Right atrium auricular region (tissue), 2 donors: ENCODE measurements at regions not wholly inside any gene's neighbourhood (a gene's known extent, or its start where the extent isn't known, plus 50 kb on each side); places are given as distances from the start of the nearest gene placed in this dataset.

Experiments used
- DNase-seq: peaks from one replicate; pipeline ENCODE4 v3.0.0-alpha.2; 2019; ENCODE audit warnings: low spot score
- H3K27ac ChIP-seq, 2 donors: fragments of 200-600 bp; sonication (generic); 1 replicate in 1 of 2; 2 replicates in 1 of 2; pipeline ENCODE4 v1.5.1; 2016 to 2019
- H3K27me3 ChIP-seq, 2 donors: fragments of 200-600 bp; sonication (generic); one replicate each; pipeline versions ENCODE4 v1.5.1 to v1.6.0; 2017 to 2019
- H3K36me3 ChIP-seq: fragments of 200-600 bp; sonication (generic); one replicate; pipeline ENCODE4 v1.5.1; 2016
- H3K4me1 ChIP-seq, 2 donors: fragments of 200-600 bp; sonication (generic); one replicate each; pipeline versions ENCODE4 v1.5.1 to v1.6.0; 2017 to 2019
- H3K4me3 ChIP-seq, 2 donors: fragments of 200-600 bp; sonication (generic); 1 replicate in 1 of 2; 2 replicates in 1 of 2; pipeline ENCODE4 v1.5.1; 2017 to 2019; ENCODE audit warnings: mild to moderate bottlenecking in 1 of 2, moderate library complexity in 1 of 2
- H3K9me3 ChIP-seq, 2 donors: fragments of 200-600 bp; sonication (generic); one replicate each; pipeline ENCODE4 v1.5.1; 2019
- TF ChIP-seq, protein P1 (sequence below), 2 donors: fragments of 200-600 bp; sonication (generic); IDR thresholded peaks; one replicate each; pipeline ENCODE4 v1.5.1; 2019; ENCODE audit warnings: antibody characterized with exemption in 2 of 2

DNA sequence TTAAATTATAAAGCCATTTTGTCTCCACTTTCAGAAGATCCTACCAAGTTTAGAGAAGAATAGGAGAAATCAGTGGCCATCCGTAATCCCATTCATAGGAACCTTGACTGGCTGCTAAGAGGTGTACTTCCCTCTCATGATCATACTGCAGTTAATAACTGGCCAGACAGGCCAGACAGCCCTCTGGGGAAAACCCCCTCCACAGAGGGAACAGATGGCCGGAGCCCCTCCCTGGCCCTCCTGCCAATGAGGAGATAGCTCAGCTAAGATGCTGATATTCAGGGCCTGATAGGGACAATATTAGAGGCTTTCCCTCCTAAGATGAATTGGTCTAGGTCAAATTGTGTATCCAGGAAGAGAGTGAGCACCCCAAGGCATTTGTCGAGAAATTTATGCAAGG lies 200.0 kb upstream of the MAOA start:
- DNase-seq = no peak
- H3K4me3 ChIP-seq = no peak overlapping the region
- TF ChIP-seq, protein P1, sequence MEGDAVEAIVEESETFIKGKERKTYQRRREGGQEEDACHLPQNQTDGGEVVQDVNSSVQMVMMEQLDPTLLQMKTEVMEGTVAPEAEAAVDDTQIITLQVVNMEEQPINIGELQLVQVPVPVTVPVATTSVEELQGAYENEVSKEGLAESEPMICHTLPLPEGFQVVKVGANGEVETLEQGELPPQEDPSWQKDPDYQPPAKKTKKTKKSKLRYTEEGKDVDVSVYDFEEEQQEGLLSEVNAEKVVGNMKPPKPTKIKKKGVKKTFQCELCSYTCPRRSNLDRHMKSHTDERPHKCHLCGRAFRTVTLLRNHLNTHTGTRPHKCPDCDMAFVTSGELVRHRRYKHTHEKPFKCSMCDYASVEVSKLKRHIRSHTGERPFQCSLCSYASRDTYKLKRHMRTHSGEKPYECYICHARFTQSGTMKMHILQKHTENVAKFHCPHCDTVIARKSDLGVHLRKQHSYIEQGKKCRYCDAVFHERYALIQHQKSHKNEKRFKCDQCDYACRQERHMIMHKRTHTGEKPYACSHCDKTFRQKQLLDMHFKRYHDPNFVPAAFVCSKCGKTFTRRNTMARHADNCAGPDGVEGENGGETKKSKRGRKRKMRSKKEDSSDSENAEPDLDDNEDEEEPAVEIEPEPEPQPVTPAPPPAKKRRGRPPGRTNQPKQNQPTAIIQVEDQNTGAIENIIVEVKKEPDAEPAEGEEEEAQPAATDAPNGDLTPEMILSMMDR (IDR thresholded peaks at IDR 0.05) = no peak
- H3K9me3 ChIP-seq = peaks cover 0 to 19% of the 10 kb centered on the region in 2 donors
- H3K27me3 ChIP-seq = no peaks in the 10 kb centered on the region
- no peaks in the 10 kb centered on the region for H3K4me1 ChIP-seq
- H3K36me3 ChIP-seq = no peaks in the 10 kb centered on the region
- H3K27ac ChIP-seq = no peak overlapping the region

DNA sequence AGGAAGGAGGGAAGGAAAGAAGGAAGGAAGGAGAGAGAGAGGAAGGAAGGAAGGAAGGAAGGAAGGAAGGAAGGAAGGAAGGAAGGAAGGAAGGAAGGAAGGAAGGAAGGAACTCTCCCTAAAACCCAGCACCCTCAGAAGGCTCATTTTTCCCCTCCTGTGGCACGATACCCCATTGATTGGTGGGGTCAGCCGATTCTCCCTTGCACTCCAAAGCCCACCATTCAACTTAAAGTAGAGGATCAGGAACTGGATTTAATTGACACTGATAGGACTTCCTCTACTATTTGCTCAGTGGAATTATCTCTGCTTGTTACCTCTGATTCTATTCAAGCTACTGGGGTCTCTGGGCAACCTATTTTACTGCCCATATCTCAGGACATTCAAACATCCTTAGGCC lies 199.2 kb upstream of the MAOA start:
- Histone ChIP-seq H3K4me1 (no peaks in the 10 kb centered on the region), H3K4me3 (no peak overlapping the region), H3K27ac (no peak overlapping the region), H3K9me3 (peaks cover 0 to 13% of the 10 kb centered on the region in 2 donors), H3K27me3 (no peaks in the 10 kb centered on the region), H3K36me3 (no peaks in the 10 kb centered on the region)
- TF ChIP-seq, protein P1 (IDR thresholded peaks at IDR 0.05) = no peak
- DNase-seq = no peak

DNA sequence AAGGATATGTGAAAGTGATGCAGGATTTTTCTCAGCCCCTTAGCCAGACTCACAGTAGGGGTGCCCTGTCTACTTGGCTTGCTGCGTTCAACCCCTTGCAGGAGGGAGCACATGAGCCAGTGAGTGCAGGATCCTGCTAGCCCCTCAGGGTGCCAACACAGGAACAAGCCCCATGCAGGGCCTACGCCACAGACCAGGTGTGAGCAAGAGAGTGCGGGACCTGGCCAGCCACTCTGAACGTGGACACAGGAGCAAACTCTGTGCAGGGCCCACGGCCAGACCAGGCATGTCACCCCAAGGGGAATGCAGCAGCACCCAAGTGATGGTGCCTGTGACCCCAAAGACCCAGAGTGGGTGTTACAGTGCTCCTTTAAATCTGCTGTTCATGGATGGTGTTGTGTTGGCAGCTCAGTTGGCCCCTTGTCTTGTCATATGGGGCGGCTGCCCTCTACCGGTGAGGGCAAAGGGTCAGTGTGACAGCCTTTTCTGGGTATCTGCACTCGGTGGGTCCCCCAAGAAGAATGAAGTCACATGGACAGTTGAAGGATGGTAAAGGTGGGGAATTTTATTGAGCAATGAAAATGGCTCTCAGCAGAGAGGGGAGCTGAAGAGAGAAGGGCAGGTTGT lies 188.4 kb upstream of the MAOA start:
- H3K9me3 ChIP-seq = no peaks in the 10 kb centered on the region
- no peaks in the 10 kb centered on the region for H3K4me1 ChIP-seq
- H3K36me3 ChIP-seq = no peaks in the 10 kb centered on the region
- H3K27me3 ChIP-seq = no peaks in the 10 kb centered on the region
- no peak overlapping the region for H3K27ac ChIP-seq
- no peak overlapping the region for H3K4me3 ChIP-seq
- DNase-seq = no peak
- TF ChIP-seq, protein P1 (IDR thresholded peaks at IDR 0.05) = no peak

DNA sequence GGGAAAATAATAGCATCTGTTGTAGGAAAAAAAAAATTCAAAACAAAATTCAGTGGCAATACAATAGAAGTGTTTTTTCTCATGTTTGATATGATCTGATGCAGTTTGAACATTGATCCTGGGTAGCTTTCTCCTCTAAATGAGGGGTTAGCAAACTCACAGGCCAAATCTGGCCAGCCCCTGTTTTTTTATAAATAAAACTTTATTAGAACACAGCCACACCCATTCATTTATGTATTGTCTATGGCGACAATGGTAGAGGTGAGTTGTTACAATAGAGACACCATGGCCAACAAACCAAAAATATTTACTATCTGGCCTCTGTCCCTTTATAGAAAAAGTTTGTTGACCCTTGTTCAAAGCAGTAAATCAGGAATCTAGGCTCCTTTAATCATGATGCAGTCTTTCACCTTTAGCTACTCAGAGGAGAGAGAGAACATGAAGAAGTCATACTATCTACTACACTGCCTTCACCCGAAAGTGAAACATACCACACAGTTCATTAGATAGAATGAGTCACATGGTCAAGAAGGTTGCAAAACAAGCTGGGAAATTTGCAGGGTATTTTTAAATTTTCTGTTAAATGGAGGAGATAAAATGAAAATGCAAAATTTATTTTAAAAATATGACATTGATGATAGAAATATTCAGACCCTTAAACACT lies 186.6 kb upstream of the MAOA start:
- Histone ChIP-seq H3K36me3 (no peaks in the 10 kb centered on the region), H3K27ac (no peak overlapping the region), H3K9me3 (no peaks in the 10 kb centered on the region), H3K27me3 (no peaks in the 10 kb centered on the region), H3K4me3 (no peak overlapping the region), H3K4me1 (no peaks in the 10 kb centered on the region)
- no peak for DNase-seq
- TF ChIP-seq, protein P1 (IDR thresholded peaks at IDR 0.05) = no peak

DNA sequence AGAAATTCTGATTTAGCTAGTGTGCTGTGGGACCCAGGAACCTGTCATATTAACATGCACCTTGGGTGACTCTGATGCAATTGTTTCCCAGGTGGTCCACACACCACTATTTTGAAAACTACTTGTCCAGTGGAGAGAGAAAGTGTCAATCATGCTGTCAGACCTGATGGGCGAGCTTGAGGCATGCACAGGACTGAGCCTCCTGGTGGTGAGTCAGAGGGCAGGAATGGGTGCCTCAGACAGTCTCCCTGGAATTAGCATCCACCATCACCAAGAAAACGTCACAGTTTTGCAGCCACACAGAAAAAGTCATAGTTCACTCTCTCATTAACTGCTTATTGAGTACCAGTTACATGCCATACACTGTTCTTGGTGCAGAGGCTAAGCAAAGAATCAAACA lies 181.8 kb upstream of the MAOA start:
- Histone ChIP-seq H3K36me3 (no peaks in the 10 kb centered on the region), H3K4me1 (no peaks in the 10 kb centered on the region), H3K4me3 (no peak overlapping the region), H3K27me3 (no peaks in the 10 kb centered on the region), H3K9me3 (no peaks in the 10 kb centered on the region), H3K27ac (no peak overlapping the region)
- TF ChIP-seq, protein P1 (IDR thresholded peaks at IDR 0.05) = no peak
- DNase-seq = no peak

DNA sequence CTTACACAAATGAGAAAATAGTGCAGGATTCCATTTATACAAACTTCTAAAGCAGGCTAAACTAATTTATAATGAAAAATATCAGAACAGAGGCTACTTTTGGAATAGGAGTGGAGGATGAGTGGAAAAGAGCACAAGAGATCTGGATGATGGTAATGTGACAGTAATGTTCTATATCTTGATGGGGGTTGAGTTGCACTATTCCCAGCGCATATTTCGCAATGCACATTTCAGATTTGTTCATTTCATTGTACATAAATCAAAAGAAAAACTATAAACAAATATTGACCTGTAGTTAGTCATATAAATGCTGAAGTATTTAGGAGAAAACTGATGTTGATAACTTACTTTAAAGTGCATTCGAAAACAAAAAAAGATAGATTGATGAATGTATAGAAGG lies 177.0 kb upstream of the MAOA start:
- H3K9me3 ChIP-seq = no peaks in the 10 kb centered on the region
- TF ChIP-seq, protein P1 (IDR thresholded peaks at IDR 0.05) = no peak
- H3K36me3 ChIP-seq = no peaks in the 10 kb centered on the region
- DNase-seq = no peak
- H3K4me1 ChIP-seq = no peaks in the 10 kb centered on the region
- no peak overlapping the region for H3K4me3 ChIP-seq
- H3K27ac ChIP-seq = no peak overlapping the region
- H3K27me3 ChIP-seq = no peaks in the 10 kb centered on the region
